ENCODE measurements at regions not wholly inside any gene's neighbourhood (a gene's known extent, or its start where the extent isn't known, plus 50 kb on each side); places are given as distances from the start of the nearest gene placed in this dataset.

DNA sequence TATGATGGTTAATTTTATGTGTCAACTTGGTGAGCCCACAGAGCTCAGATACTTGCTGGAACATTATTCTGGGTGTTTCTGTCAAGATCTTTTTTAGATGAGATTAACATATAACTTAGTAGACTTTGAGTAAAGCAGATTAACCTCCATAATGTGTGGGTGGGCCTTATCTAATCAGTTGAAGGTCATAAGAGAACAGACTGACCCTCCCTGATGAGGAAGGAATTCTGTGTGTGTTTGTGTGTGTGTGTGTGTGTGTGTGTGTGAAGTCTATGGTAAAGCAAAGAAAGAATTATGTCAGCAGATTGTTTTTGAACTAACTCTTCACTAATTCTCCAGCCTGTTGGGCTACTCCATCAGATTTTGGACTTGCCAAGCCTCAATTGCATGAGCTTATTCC, 232.2 kb upstream of the MEX3C start:
- in situ Hi-C loops (cut with HindIII; ENCODE audit: extremely low pct_ligation_motif_present, low pct_unique_long_range_greater_than_20kb) (no loop called here), intact Hi-C loops (cut with micrococcal nuclease; ENCODE audit: unreplicated experiment) (no loop called here)
- ChIA-PET POLR2A (no interaction called here), CTCF (ENCODE audit: low intra/inter-chr PET ratio, low total read pairs) (no interaction called here)
- no peaks in the 10 kb centered on the region for H3K9me3 ChIP-seq (ENCODE audit: low read length)
- ATAC-seq (no peak), DNase-seq (ENCODE audit: low spot score) (no peak), FAIRE-seq (no peak)
- no peak overlapping the region for H2AFZ ChIP-seq (ENCODE audit: low read length)
- H3K79me2 ChIP-seq (ENCODE audit: insufficient read depth, low read length): no peaks in the 10 kb centered on the region
- H3K36me3 ChIP-seq (replicated peaks in 1 of 2; ENCODE audit: control insufficient read depth in 1 of 2, insufficient read depth in 2 of 2, low read length in 2 of 2): no peaks in the 10 kb centered on the region
- H3K4me2 ChIP-seq (ENCODE audit: low read depth, low read length): no peak overlapping the region
- BruUV-seq (replicated peaks): no TSS peak
- no peaks in the 10 kb centered on the region for H3K27me3 ChIP-seq (ENCODE audit: control insufficient read depth in 1 of 2, insufficient read depth in 2 of 2, low read length in 2 of 2)
- H4K20me1 ChIP-seq (ENCODE audit: insufficient read depth, low read length): no peaks in the 10 kb centered on the region
- no peaks in the 10 kb centered on the region for H3K4me1 ChIP-seq (ENCODE audit: insufficient read depth, low read length)
- H3K4me3 ChIP-seq (replicated peaks in 1 of 3; ENCODE audit: insufficient read depth in 1 of 3, low read depth in 2 of 3, low read length in 3 of 3): no peak overlapping the region
- H3K27ac ChIP-seq (ENCODE audit: extremely low read length, insufficient read depth, low read length): no peak overlapping the region
- TF ChIP-seq, protein P1, sequence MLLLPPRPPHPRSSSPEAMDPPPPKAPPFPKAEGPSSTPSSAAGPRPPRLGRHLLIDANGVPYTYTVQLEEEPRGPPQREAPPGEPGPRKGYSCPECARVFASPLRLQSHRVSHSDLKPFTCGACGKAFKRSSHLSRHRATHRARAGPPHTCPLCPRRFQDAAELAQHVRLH (CRISPR knock-in tag; IDR thresholded peaks at IDR 0.05; ENCODE audit: borderline replicate concordance, low read depth): no peak
- no peak for TF ChIP-seq HOXD1 (CRISPR knock-in tag; IDR thresholded peaks at IDR 0.05)
- TF ChIP-seq GABPA (IDR thresholded peaks at IDR 0.05; ENCODE audit: low read depth, low read length): no peak
- TF ChIP-seq GABPA (CRISPR knock-in tag; IDR thresholded peaks at IDR 0.05; ENCODE audit: low read depth): no peak
- no peak for TF ChIP-seq EEA1 (CRISPR knock-in tag; IDR thresholded peaks at IDR 0.05; ENCODE audit: borderline replicate concordance)
- TF ChIP-seq ZFP62 (CRISPR knock-in tag; IDR thresholded peaks at IDR 0.05): no peak
- no peak overlapping the region for H3K9ac ChIP-seq (ENCODE audit: insufficient read depth, low read depth, low read length)

GRCh38 chr18:51430538-51430937, 233.1 kb upstream of the MEX3C start:
- FAIRE-seq (no peak), DNase-seq (ENCODE audit: low spot score) (no peak), ATAC-seq (no peak)
- no peaks in the 10 kb centered on the region for H3K27me3 ChIP-seq (ENCODE audit: control insufficient read depth in 1 of 2, insufficient read depth in 2 of 2, low read length in 2 of 2)
- no peaks in the 10 kb centered on the region for H3K4me1 ChIP-seq (ENCODE audit: insufficient read depth, low read length)
- intact Hi-C loops (cut with micrococcal nuclease; ENCODE audit: unreplicated experiment) (no loop called here), in situ Hi-C loops (cut with HindIII; ENCODE audit: extremely low pct_ligation_motif_present, low pct_unique_long_range_greater_than_20kb) (no loop called here)
- H4K20me1 ChIP-seq (ENCODE audit: insufficient read depth, low read length): no peaks in the 10 kb centered on the region
- H3K4me2 ChIP-seq (ENCODE audit: low read depth, low read length): no peak overlapping the region
- no peak overlapping the region for H3K27ac ChIP-seq (ENCODE audit: extremely low read length, insufficient read depth, low read length)
- ChIA-PET POLR2A (no interaction called here), CTCF (ENCODE audit: low intra/inter-chr PET ratio, low total read pairs) (no interaction called here)
- WGBS (ENCODE audit: low lambda C conversion rate): 60% methylated on average over 1 of the region's 1 CpG
- H3K4me3 ChIP-seq (replicated peaks in 1 of 3; ENCODE audit: insufficient read depth in 1 of 3, low read depth in 2 of 3, low read length in 3 of 3): no peak overlapping the region
- no peaks in the 10 kb centered on the region for H3K79me2 ChIP-seq (ENCODE audit: insufficient read depth, low read length)
- H3K36me3 ChIP-seq (replicated peaks in 1 of 2; ENCODE audit: control insufficient read depth in 1 of 2, insufficient read depth in 2 of 2, low read length in 2 of 2): no peaks in the 10 kb centered on the region
- H3K9ac ChIP-seq (ENCODE audit: insufficient read depth, low read depth, low read length): no peak overlapping the region
- no peaks in the 10 kb centered on the region for H3K9me3 ChIP-seq (ENCODE audit: low read length)
- H2AFZ ChIP-seq (ENCODE audit: low read length): no peak overlapping the region
- no TSS peak for BruUV-seq (replicated peaks)
- TF ChIP-seq SMYD3 (CRISPR knock-in tag; IDR thresholded peaks at IDR 0.05) (no peak), STAT5B (CRISPR knock-in tag; IDR thresholded peaks at IDR 0.05) (no peak), PATZ1 (CRISPR knock-in tag; IDR thresholded peaks at IDR 0.05) (no peak), ZKSCAN8 (CRISPR knock-in tag; IDR thresholded peaks at IDR 0.05; ENCODE audit: borderline replicate concordance) (no peak), ZNF678 (CRISPR knock-in tag; IDR thresholded peaks at IDR 0.05) (no peak), MED1 (CRISPR knock-in tag; IDR thresholded peaks at IDR 0.05) (no peak)

Measured in HepG2 (cell line).